HG03439 (cell line): ENCODE measurements at regions not wholly inside any gene's neighbourhood (a gene's known extent, or its start where the extent isn't known, plus 50 kb on each side); places are given as distances from the start of the nearest gene placed in this dataset.
A peak's percentile ranks its signal among the peaks of the same experiment; 100 is the strongest.

Experiments used
- ATAC-seq: cut with Tn5 transposase; IDR thresholded peaks from one replicate; pipeline ENCODE4 v1.9.1; 2021; ENCODE audit warnings: mild to moderate bottlenecking, moderate library complexity; ENCODE audit not compliant: unreplicated experiment

GRCh38 chr10:2953495-2953894, 113.9 kb upstream of the PFKP start:
- ATAC-seq, result no peak

GRCh38 chr10:2951235-2951835, 116.0 kb upstream of the PFKP start:
- ATAC-seq, result no peak

- ATAC-seq, result no peak
Measured at GRCh38 chr10:2950546-2950945, 116.8 kb upstream of the PFKP start.

GRCh38 chr10:2949948-2950354, 117.4 kb upstream of the PFKP start:
- ATAC-seq, result peak; percentile 48

GRCh38 chr10:2949221-2949947, 118.0 kb upstream of the PFKP start:
- no peak for ATAC-seq

GRCh38 chr10:2948127-2948854, 119.1 kb upstream of the PFKP start:
- ATAC-seq, result peak; percentile 75

- ATAC-seq, result no peak
Measured at GRCh38 chr10:2944788-2945187, 122.6 kb upstream of the PFKP start.

- no peak for ATAC-seq
Measured at GRCh38 chr10:2943932-2944614, 123.3 kb upstream of the PFKP start.

- ATAC-seq, result no peak
Measured at GRCh38 chr10:2942938-2943337, 124.4 kb upstream of the PFKP start.

- ATAC-seq, result no peak
Measured at GRCh38 chr10:2938869-2939268, 128.5 kb upstream of the PFKP start.

GRCh38 chr10:2936816-2937215, 130.5 kb upstream of the PFKP start:
- ATAC-seq, result no peak

GRCh38 chr10:2935647-2936386, 131.5 kb upstream of the PFKP start:
- no peak for ATAC-seq

GRCh38 chr10:2933924-2934323, 133.4 kb upstream of the PFKP start:
- ATAC-seq, result no peak

GRCh38 chr10:2933519-2933918, 133.8 kb upstream of the PFKP start:
- no peak for ATAC-seq

GRCh38 chr10:2933071-2933470, 134.3 kb upstream of the PFKP start:
- ATAC-seq, result no peak

GRCh38 chr10:2929480-2930258, 137.7 kb upstream of the PFKP start:
- no peak for ATAC-seq

- ATAC-seq, result peak; percentile 91
Measured at GRCh38 chr10:2927958-2928840, 139.1 kb upstream of the PFKP start.

GRCh38 chr10:2926918-2927660, 140.3 kb upstream of the PFKP start:
- no peak for ATAC-seq
